ENCODE measurements at regions not wholly inside any gene's neighbourhood (a gene's known extent, or its start where the extent isn't known, plus 50 kb on each side); places are given as distances from the start of the nearest gene placed in this dataset.

GRCh38 chr1:188050250-188050649 is 1221.5 kb downstream of the PLA2G4A start:
- DNase-seq (ENCODE audit: low spot score): no peak

GRCh38 chr1:188056011-188056410 is 1227.3 kb downstream of the PLA2G4A start:
- DNase-seq (ENCODE audit: low spot score): no peak

GRCh38 chr1:188058801-188059200 is 1230.1 kb downstream of the PLA2G4A start:
- DNase-seq (ENCODE audit: low spot score): no peak

GRCh38 chr1:188061881-188062280 is 1233.1 kb downstream of the PLA2G4A start:
- DNase-seq (ENCODE audit: low spot score): no peak

- no peak for DNase-seq (ENCODE audit: low spot score)
Observed at GRCh38 chr1:188062456-188062855, 1233.7 kb downstream of the PLA2G4A start.

GRCh38 chr1:188065917-188066316 is 1237.2 kb downstream of the PLA2G4A start:
- DNase-seq (ENCODE audit: low spot score): no peak

GRCh38 chr1:188070848-188071247 is 1242.1 kb downstream of the PLA2G4A start:
- DNase-seq (ENCODE audit: low spot score): no peak

GRCh38 chr1:188089015-188089414 is 1260.3 kb downstream of the PLA2G4A start:
- no peak for DNase-seq (ENCODE audit: low spot score)

GRCh38 chr1:188089461-188089860 is 1260.7 kb downstream of the PLA2G4A start:
- no peak for DNase-seq (ENCODE audit: low spot score)

- DNase-seq (ENCODE audit: low spot score): no peak
Observed at GRCh38 chr1:188096521-188096920, 1267.8 kb downstream of the PLA2G4A start.

- no peak for DNase-seq (ENCODE audit: low spot score)
Observed at GRCh38 chr1:188117436-188117835, 1288.7 kb downstream of the PLA2G4A start.

GRCh38 chr1:188122646-188123045 is 1293.9 kb downstream of the PLA2G4A start:
- no peak for DNase-seq (ENCODE audit: low spot score)

GRCh38 chr1:188127507-188127906 is 1298.8 kb downstream of the PLA2G4A start:
- peak; percentile 6 for DNase-seq (ENCODE audit: low spot score)

- peak; percentile 6 for DNase-seq (ENCODE audit: low spot score)
Observed at GRCh38 chr1:188128761-188129160, 1300.0 kb downstream of the PLA2G4A start.

- no peak for DNase-seq (ENCODE audit: low spot score)
Observed at GRCh38 chr1:188129856-188130838, 1301.4 kb downstream of the PLA2G4A start.

GRCh38 chr1:188137221-188137620 is 1308.5 kb downstream of the PLA2G4A start:
- DNase-seq (ENCODE audit: low spot score): no peak

- no peak for DNase-seq (ENCODE audit: low spot score)
Observed at GRCh38 chr1:188140958-188141357, 1312.2 kb downstream of the PLA2G4A start.

- no peak for DNase-seq (ENCODE audit: low spot score)
Observed at GRCh38 chr1:188154196-188154595, 1325.4 kb downstream of the PLA2G4A start.

GRCh38 chr1:188154761-188155160 is 1326.0 kb downstream of the PLA2G4A start:
- no peak for DNase-seq (ENCODE audit: low spot score)

- no peak for DNase-seq (ENCODE audit: low spot score)
Observed at GRCh38 chr1:188155261-188155660, 1326.5 kb downstream of the PLA2G4A start.

GRCh38 chr1:188164459-188164858 is 1335.7 kb downstream of the PLA2G4A start:
- DNase-seq (ENCODE audit: low spot score): no peak

- DNase-seq (ENCODE audit: low spot score): no peak
Observed at GRCh38 chr1:188166654-188167053, 1337.9 kb downstream of the PLA2G4A start.

GRCh38 chr1:188169971-188170370 is 1341.2 kb downstream of the PLA2G4A start:
- DNase-seq (ENCODE audit: low spot score): no peak

GRCh38 chr1:188170411-188170810 is 1341.7 kb downstream of the PLA2G4A start:
- no peak for DNase-seq (ENCODE audit: low spot score)
